GM12878 (cell line): ENCODE measurements at regions not wholly inside any gene's neighbourhood (a gene's known extent, or its start where the extent isn't known, plus 50 kb on each side); places are given as distances from the start of the nearest gene placed in this dataset.

Experiments used
- ATAC-seq: fragments of 200-7000 bp; cut with Tn5 transposase; 3 replicates; pipeline ENCODE4 v1.9.1; 2020; ENCODE audit warnings: mild to moderate bottlenecking, moderate library complexity
- BruUV-seq: library from RNA; stranded (reverse); fragments of 400-500 nt; replicated peaks from 2 replicates; lab custom pipeline; 2021; lab: Mats Ljungman, UMichigan
- CTCF ChIA-PET: fragments of 300-600 bp; sonication (Branson Sonifier 250); formaldehyde crosslinking; extraction: SDS; loops from one replicate; lab custom pipeline; 2021; ENCODE audit warnings: inconsistent platforms; lab: Yijun Ruan, JAX
- POLR2A ChIA-PET: fragments of 350-600 bp; formaldehyde crosslinking; extraction: SDS; loops from one replicate; lab custom pipeline; 2021; ENCODE audit warnings: inconsistent platforms; lab: Charles Lee
- RAD21 ChIA-PET: fragments of 300-600 bp; sonication (Branson Sonifier 250); formaldehyde crosslinking; loops from one replicate; lab custom pipeline; 2023; ENCODE audit warnings: antibody characterized with exemption; ENCODE audit not compliant: unreplicated experiment; lab: Charles Lee
- SMC1A ChIA-PET: fragments of 300-600 bp; sonication (Branson Sonifier 250); formaldehyde crosslinking; loops from one replicate; lab custom pipeline; 2023; ENCODE audit not compliant: unreplicated experiment, uncharacterized antibody; lab: Charles Lee
- DNase-seq: peaks from one replicate; pipeline ENCODE4 v3.0.0-alpha.2; 2011; ENCODE audit warnings: low read depth, low spot score
- FAIRE-seq: peaks from 3 replicates; lab custom pipeline; 2011; peaks lifted over from hg19 to GRCh38; lab: Jason Lieb, UNC
- H2AFZ ChIP-seq: 2 replicates; pipeline ENCODE4 v1.6.0; 2011; ENCODE audit warnings: low read depth, low read length, control low read depth; ENCODE audit not compliant: control insufficient read depth
- H3K27ac ChIP-seq: 2 replicates; pipeline ENCODE4 v1.5.1; 2011; ENCODE audit warnings: control low read depth; ENCODE audit not compliant: control insufficient read depth, insufficient read depth
- H3K27me3 ChIP-seq, 2 experiments: replicated peaks in 1 of 2; 2 replicates each; pipeline versions ENCODE4 v1.6.0 to v1.6.1; 2011; ENCODE audit warnings: low read length in 1 of 2; ENCODE audit not compliant: control insufficient read depth in 2 of 2, insufficient read depth in 2 of 2
- H3K36me3 ChIP-seq, 2 experiments: 2 replicates each; pipeline ENCODE4 v1.5.1; 2011; ENCODE audit warnings: low read length in 1 of 2; ENCODE audit not compliant: control insufficient read depth in 2 of 2, insufficient read depth in 2 of 2
- H3K4me1 ChIP-seq: 2 replicates; pipeline ENCODE4 v1.6.1; 2011; ENCODE audit warnings: mild to moderate bottlenecking, low read length, moderate library complexity, mixed read lengths; ENCODE audit not compliant: control insufficient read depth, insufficient read depth
- H3K4me2 ChIP-seq: 2 replicates; pipeline ENCODE4 v1.6.0; 2011; ENCODE audit warnings: control low read depth; ENCODE audit not compliant: control insufficient read depth, insufficient read depth
- H3K4me3 ChIP-seq: fragments of 200-600 bp; sonication (generic); 2 replicates; pipeline ENCODE4 v1.5.1; 2016
- H3K79me2 ChIP-seq: 2 replicates; pipeline ENCODE4 v1.6.0; 2011; ENCODE audit warnings: low read length; ENCODE audit not compliant: control insufficient read depth, insufficient read depth
- H3K9ac ChIP-seq: 2 replicates; pipeline ENCODE4 v1.8.0; 2011; ENCODE audit warnings: low read length, control low read depth, mixed read lengths; ENCODE audit not compliant: control insufficient read depth, insufficient read depth
- H3K9me3 ChIP-seq: replicated peaks from 3 replicates; pipeline ENCODE4 v1.5.1; 2011; ENCODE audit warnings: mild to moderate bottlenecking, low read length; ENCODE audit not compliant: control insufficient read depth, insufficient read depth
- H4K20me1 ChIP-seq: 2 replicates; pipeline ENCODE4 v1.6.0; 2011; ENCODE audit not compliant: control insufficient read depth, insufficient read depth
- CBX3 ChIP-seq: fragments of 200-600 bp; sonication (generic); IDR thresholded peaks from 2 replicates; pipeline ENCODE4 v1.6.1; 2016; ENCODE audit warnings: low read depth, borderline replicate concordance
- CBX5 ChIP-seq: sonication (generic); IDR thresholded peaks from 2 replicates; pipeline ENCODE4 v1.6.1; 2016; ENCODE audit warnings: low read depth, moderate library complexity, mild to moderate bottlenecking, inconsistent platforms
- CHD1 ChIP-seq: IDR thresholded peaks from 2 replicates; pipeline ENCODE4 v1.6.1; 2012; ENCODE audit warnings: low read depth, low read length, improper control_type of control experiment
- CUX1 ChIP-seq: IDR thresholded peaks from 2 replicates; pipeline ENCODE4 v1.6.1; 2012; ENCODE audit warnings: improper control_type of control experiment, low read depth, low read length; ENCODE audit not compliant: insufficient replicate concordance
- EGR1 ChIP-seq, 2 experiments: IDR thresholded peaks; 1 replicate in 1 of 2; 2 replicates in 1 of 2; pipeline ENCODE4 v1.6.1; 2011 to 2012; ENCODE audit warnings: low read depth in 2 of 2, low read length in 2 of 2, borderline replicate concordance in 1 of 2, mild to moderate bottlenecking in 1 of 2, moderate library complexity in 1 of 2
- IRF5 ChIP-seq: fragments of 450-650 bp; IDR thresholded peaks from 2 replicates; pipeline ENCODE4 v1.6.1; 2017; ENCODE audit warnings: borderline replicate concordance
- JUNB ChIP-seq: IDR thresholded peaks from 2 replicates; pipeline ENCODE4 v1.6.1; 2016; ENCODE audit warnings: antibody characterized with exemption, mild to moderate bottlenecking
- KAT2A ChIP-seq: conservative IDR thresholded peaks from 2 replicates; pipeline ENCODE4 v1.6.1; 2011; ENCODE audit warnings: low read depth, low read length; ENCODE audit not compliant: control insufficient read depth
- MAX ChIP-seq: IDR thresholded peaks from 2 replicates; pipeline ENCODE4 v1.6.1; 2012; ENCODE audit warnings: low read depth, low read length, improper control_type of control experiment
- MEF2B ChIP-seq: fragments of 450-650 bp; IDR thresholded peaks from 2 replicates; pipeline ENCODE4 v1.6.1; 2018; ENCODE audit warnings: mild to moderate bottlenecking, moderate library complexity; ENCODE audit not compliant: partially characterized antibody, poor library complexity, severe bottlenecking
- MXI1 ChIP-seq: fragments of 150-350 bp; IDR thresholded peaks from 2 replicates; pipeline ENCODE4 v1.6.1; 2011; ENCODE audit warnings: low read depth, mild to moderate bottlenecking, inconsistent platforms, low read length, improper control_type of control experiment
- NFIC ChIP-seq: IDR thresholded peaks from 2 replicates; pipeline ENCODE4 v1.6.1; 2012; ENCODE audit warnings: low read depth, mild to moderate bottlenecking, inconsistent platforms, low read length, moderate library complexity
- RFX5 ChIP-seq: IDR thresholded peaks from 2 replicates; pipeline ENCODE4 v1.6.1; 2011; ENCODE audit warnings: low read depth, low read length, improper control_type of control experiment
- SIX5 ChIP-seq: IDR thresholded peaks from 2 replicates; pipeline ENCODE4 v1.6.1; 2011; ENCODE audit warnings: mild to moderate bottlenecking, low read depth, low read length, moderate library complexity; ENCODE audit not compliant: severe bottlenecking
- STAT3 ChIP-seq: IDR thresholded peaks from 2 replicates; pipeline ENCODE4 v1.6.1; 2011; ENCODE audit warnings: low read depth, low read length, improper control_type of control experiment
- TCF3 ChIP-seq: IDR thresholded peaks from 2 replicates; pipeline ENCODE4 v1.6.1; 2012; ENCODE audit warnings: low read depth, mild to moderate bottlenecking, low read length, borderline replicate concordance; ENCODE audit not compliant: insufficient read depth
- ZNF384 ChIP-seq: IDR thresholded peaks from 2 replicates; pipeline ENCODE4 v1.6.1; 2012; ENCODE audit warnings: low read depth, mild to moderate bottlenecking, low read length, improper control_type of control experiment, borderline replicate concordance
- WGBS: methylation state at CpG from one replicate; pipeline ENCODE4 v1.1.6; 2016; ENCODE audit warnings: low lambda C conversion rate; ENCODE audit not compliant: insufficient replicate concordance, insufficient coverage; ENCODE audit errors: missing lambda C conversion rate; 5-methylcytosine and 5-hydroxymethylcytosine counted together
- in situ Hi-C: fragments of 300-500 bp; cut with MboI; formaldehyde crosslinking; loops from 9 replicates; pipeline ENCODE4 v1.14.3; 2018; ENCODE audit warnings: mixed read lengths
- intact Hi-C: fragments of 100-400 bp; cut with micrococcal nuclease; formaldehyde crosslinking; loops from one replicate; pipeline ENCODE4 v1.14.2; 2022; ENCODE audit not compliant: unreplicated experiment

- TF ChIP-seq CUX1 (no peak), MAX (no peak)
These were observed 235.0 kb downstream of the MN1 start (continued) for GRCh38 chr22:27566602-27567001.

GRCh38 chr22:27568265-27568664, 233.3 kb downstream of the MN1 start:
- Histone ChIP-seq H3K27ac (no peak overlapping the region), H2AFZ (no peak overlapping the region), H3K4me2 (no peak overlapping the region), H3K9me3 (no peaks in the 10 kb centered on the region), H3K4me1 (no peaks in the 10 kb centered on the region), H3K36me3 (no peaks in the 10 kb centered on the region), H3K27me3 (peaks cover 0 to 1% of the 10 kb centered on the region in 2 experiments; a peak in 1 of 4 replicates), H3K4me3 (no peak overlapping the region), H4K20me1 (no peaks in the 10 kb centered on the region), H3K79me2 (no peaks in the 10 kb centered on the region), H3K9ac (no peak overlapping the region)
- FAIRE-seq (no peak), DNase-seq (no peak), ATAC-seq (no peak)
- ChIA-PET CTCF (no interaction called here), SMC1A (no interaction called here), RAD21 (no interaction called here), POLR2A (no interaction called here)
- in situ Hi-C loops, result no loop called here
- intact Hi-C loops, result no loop called here
- 58% methylated on average over 4 of the region's 4 CpGs for WGBS
- no TSS peak for BruUV-seq
- no peak for TF ChIP-seq JUNB
- no peak for TF ChIP-seq STAT3
- no peak for TF ChIP-seq IRF5
- TF ChIP-seq NFIC, result no peak
- no peak for TF ChIP-seq CBX5
- no peak for TF ChIP-seq EGR1 (IDR thresholded peaks at IDR 0.05; ENCODE audit: borderline replicate concordance in 1 of 2, low read depth in 2 of 2, low read length in 2 of 2)
- TF ChIP-seq CHD1, result no peak
- no peak for TF ChIP-seq MEF2B
- no peak for TF ChIP-seq MAX
- TF ChIP-seq KAT2A, result no peak
- TF ChIP-seq MXI1, result no peak
- TF ChIP-seq SIX5, result no peak
- no peak for TF ChIP-seq RFX5
- TF ChIP-seq ZNF384, result no peak
- TF ChIP-seq CBX3, result no peak
- no peak for TF ChIP-seq TCF3
